ENCODE measurements at regions not wholly inside any gene's neighbourhood (a gene's known extent, or its start where the extent isn't known, plus 50 kb on each side); places are given as distances from the start of the nearest gene placed in this dataset.

GRCh38 chr4:163773940-163774339, 279.4 kb downstream of the TMA16 start:
- no peak for TF ChIP-seq CTCF (IDR thresholded peaks at IDR 0.05; ENCODE audit: insufficient read depth, low read depth, low read length)
- no peak overlapping the region for H3K4me3 ChIP-seq (ENCODE audit: low read depth, low read length)
- H3K27me3 ChIP-seq (ENCODE audit: control insufficient read depth, insufficient read depth, low read length): no peaks in the 10 kb centered on the region; the same call in 1 of the 2 replicates
- H3K36me3 ChIP-seq (ENCODE audit: control insufficient read depth, insufficient read depth, low read length): no peaks in the 10 kb centered on the region
- POLR2A ChIA-PET: no interaction called here
- CTCF ChIA-PET: no interaction called here
- no peak for DNase-seq (ENCODE audit: low read depth)

GRCh38 chr4:163776957-163777356, 282.5 kb downstream of the TMA16 start:
- TF ChIP-seq CTCF (IDR thresholded peaks at IDR 0.05; ENCODE audit: insufficient read depth, low read depth, low read length): no peak
- Histone ChIP-seq H3K27me3 (ENCODE audit: control insufficient read depth, insufficient read depth, low read length) (no peaks in the 10 kb centered on the region; the same call in 1 of the 2 replicates), H3K36me3 (ENCODE audit: control insufficient read depth, insufficient read depth, low read length) (no peaks in the 10 kb centered on the region), H3K4me3 (ENCODE audit: low read depth, low read length) (no peak overlapping the region)
- POLR2A ChIA-PET: no interaction called here
- DNase-seq (ENCODE audit: low read depth): no peak
- CTCF ChIA-PET: no interaction called here

GRCh38 chr4:163781726-163782125, 287.2 kb downstream of the TMA16 start:
- Histone ChIP-seq H3K4me3 (ENCODE audit: low read depth, low read length) (no peak overlapping the region), H3K36me3 (ENCODE audit: control insufficient read depth, insufficient read depth, low read length) (no peaks in the 10 kb centered on the region), H3K27me3 (ENCODE audit: control insufficient read depth, insufficient read depth, low read length) (no peaks in the 10 kb centered on the region)
- POLR2A ChIA-PET: no interaction called here
- no peak for DNase-seq (ENCODE audit: low read depth)
- no peak for TF ChIP-seq CTCF (IDR thresholded peaks at IDR 0.05; ENCODE audit: insufficient read depth, low read depth, low read length)
- CTCF ChIA-PET: no interaction called here

- no peak for TF ChIP-seq CTCF (IDR thresholded peaks at IDR 0.05; ENCODE audit: insufficient read depth, low read depth, low read length)
- CTCF ChIA-PET: no interaction called here
- POLR2A ChIA-PET: no interaction called here
- Histone ChIP-seq H3K4me3 (ENCODE audit: low read depth, low read length) (no peak overlapping the region), H3K27me3 (ENCODE audit: control insufficient read depth, insufficient read depth, low read length) (no peaks in the 10 kb centered on the region), H3K36me3 (ENCODE audit: control insufficient read depth, insufficient read depth, low read length) (no peaks in the 10 kb centered on the region)
- no peak for DNase-seq (ENCODE audit: low read depth)
Measured at GRCh38 chr4:163790231-163790630, 295.7 kb downstream of the TMA16 start.

- Histone ChIP-seq H3K27me3 (ENCODE audit: control insufficient read depth, insufficient read depth, low read length) (no peaks in the 10 kb centered on the region), H3K36me3 (ENCODE audit: control insufficient read depth, insufficient read depth, low read length) (no peaks in the 10 kb centered on the region), H3K4me3 (ENCODE audit: low read depth, low read length) (no peak overlapping the region)
- TF ChIP-seq CTCF (IDR thresholded peaks at IDR 0.05; ENCODE audit: insufficient read depth, low read depth, low read length): no peak
- ChIA-PET POLR2A (no interaction called here), CTCF (no interaction called here)
- DNase-seq (ENCODE audit: low read depth): no peak
Measured at GRCh38 chr4:163795885-163796284, 301.4 kb downstream of the TMA16 start.

All from BJ (cell line).